Uterus (tissue), 3 donors: ENCODE measurements at regions not wholly inside any gene's neighbourhood (a gene's known extent, or its start where the extent isn't known, plus 50 kb on each side); places are given as distances from the start of the nearest gene placed in this dataset.

ENCODE experiments used
- DNase-seq, 2 donors: peaks; one replicate each; pipeline ENCODE4 v3.0.0-alpha.2; 2019 to 2020
- H3K27ac ChIP-seq, 2 donors: fragments of 200-600 bp; sonication (generic); 1 replicate in 1 of 2; 2 replicates in 1 of 2; pipeline ENCODE4 v1.5.1; 2016 to 2018
- H3K27me3 ChIP-seq, 2 donors: fragments of 200-600 bp; sonication (generic); one replicate each; pipeline ENCODE4 v1.5.1; 2018 to 2019; ENCODE audit warnings: control low read depth in 1 of 2
- H3K36me3 ChIP-seq, 2 donors: fragments of 200-600 bp; sonication (generic); one replicate each; pipeline ENCODE4 v1.5.1; 2019; ENCODE audit warnings: control low read depth in 1 of 2
- H3K4me1 ChIP-seq, 2 donors: fragments of 200-600 bp; sonication (generic); one replicate each; pipeline ENCODE4 v1.5.1; 2018 to 2019; ENCODE audit warnings: control low read depth in 1 of 2
- H3K4me3 ChIP-seq, 2 donors: fragments of 200-600 bp; sonication (generic); 1 replicate in 1 of 2; 2 replicates in 1 of 2; pipeline ENCODE4 v1.5.1; 2018 to 2019; ENCODE audit warnings: mild to moderate bottlenecking in 1 of 2
- H3K9me3 ChIP-seq, 2 donors: fragments of 200-600 bp; sonication (generic); one replicate each; pipeline ENCODE4 v1.5.1; 2019; ENCODE audit warnings: control low read depth in 1 of 2
- CTCF ChIP-seq, 4 experiments: fragments of 200-600 bp in 2 of 4; fragments of 450-650 bp in 2 of 4; sonication (generic) in 2 of 4; IDR thresholded peaks; one replicate each; pipeline ENCODE4 v1.5.1; 2016 to 2019; ENCODE audit warnings: antibody characterized with exemption in 4 of 4, mild to moderate bottlenecking in 2 of 4, moderate library complexity in 1 of 4
- POLR2A ChIP-seq, 2 donors: fragments of 450-650 bp; IDR thresholded peaks; one replicate each; pipeline ENCODE4 v1.6.1; 2016; ENCODE audit warnings: antibody characterized with exemption in 2 of 2, mild to moderate bottlenecking in 1 of 2, moderate library complexity in 1 of 2
- intact Hi-C: fragments of 100-400 bp; cut with DNase I; formaldehyde crosslinking; loops from one replicate; pipeline ENCODE4 v1.15.1; 2023; ENCODE audit warnings: low total_unique reads
- donor health status: DM: yes; HTN: yes; CAD: no.

- Histone ChIP-seq H3K9me3 (no peaks in the 10 kb centered on the region), H3K27ac (no peak overlapping the region), H3K4me1 (no peaks in the 10 kb centered on the region), H3K36me3 (no peaks in the 10 kb centered on the region), H3K27me3 (no peaks in the 10 kb centered on the region), H3K4me3 (no peak overlapping the region)
- no peak for DNase-seq
- TF ChIP-seq POLR2A (IDR thresholded peaks at IDR 0.05) = no peak
- TF ChIP-seq CTCF (IDR thresholded peaks at IDR 0.05) = no peak
- intact Hi-C loops = no loop called here
Observed at GRCh38 chr3:73815966-73816365, 191.2 kb upstream of the PDZRN3 start.

- intact Hi-C loops = no loop called here
- no peaks in the 10 kb centered on the region for H3K4me1 ChIP-seq
- H3K36me3 ChIP-seq = no peaks in the 10 kb centered on the region
- no peak overlapping the region for H3K27ac ChIP-seq
- H3K27me3 ChIP-seq = no peaks in the 10 kb centered on the region
- no peak for DNase-seq
- H3K4me3 ChIP-seq = no peak overlapping the region
- H3K9me3 ChIP-seq = no peaks in the 10 kb centered on the region
- no peak for TF ChIP-seq CTCF (IDR thresholded peaks at IDR 0.05)
- TF ChIP-seq POLR2A (IDR thresholded peaks at IDR 0.05) = no peak
Observed at GRCh38 chr3:73813692-73814292, 189.1 kb upstream of the PDZRN3 start.

GRCh38 chr3:73813291-73813690 is 188.6 kb upstream of the PDZRN3 start:
- no peaks in the 10 kb centered on the region for H3K27me3 ChIP-seq
- TF ChIP-seq POLR2A (IDR thresholded peaks at IDR 0.05) (no peak), CTCF (IDR thresholded peaks at IDR 0.05) (no peak)
- DNase-seq = peak in 1 of 2 donors; percentile 25
- no peak overlapping the region for H3K27ac ChIP-seq
- H3K4me3 ChIP-seq = no peak overlapping the region
- H3K36me3 ChIP-seq = no peaks in the 10 kb centered on the region
- no peaks in the 10 kb centered on the region for H3K9me3 ChIP-seq
- H3K4me1 ChIP-seq = no peaks in the 10 kb centered on the region
- intact Hi-C loops = no loop called here

- Histone ChIP-seq H3K36me3 (no peaks in the 10 kb centered on the region), H3K27me3 (no peaks in the 10 kb centered on the region), H3K27ac (no peak overlapping the region), H3K4me1 (peaks cover 0 to 3% of the 10 kb centered on the region in 2 donors), H3K9me3 (no peaks in the 10 kb centered on the region), H3K4me3 (no peak overlapping the region)
- intact Hi-C loops = no loop called here
- TF ChIP-seq CTCF (IDR thresholded peaks at IDR 0.05) (no peak), POLR2A (IDR thresholded peaks at IDR 0.05) (no peak)
- DNase-seq = no peak
Observed at GRCh38 chr3:73812054-73812453, 187.3 kb upstream of the PDZRN3 start.

- Histone ChIP-seq H3K27ac (no peak overlapping the region), H3K9me3 (no peaks in the 10 kb centered on the region), H3K27me3 (no peaks in the 10 kb centered on the region), H3K4me1 (peaks cover 0 to 3% of the 10 kb centered on the region in 2 donors), H3K4me3 (no peak overlapping the region), H3K36me3 (no peaks in the 10 kb centered on the region)
- intact Hi-C loops = no loop called here
- TF ChIP-seq CTCF (IDR thresholded peaks at IDR 0.05) = no peak
- no peak for TF ChIP-seq POLR2A (IDR thresholded peaks at IDR 0.05)
- no peak for DNase-seq
Observed at GRCh38 chr3:73808862-73809509, 184.2 kb upstream of the PDZRN3 start.
